SK-N-DZ (cell line): ENCODE measurements at regions not wholly inside any gene's neighbourhood (a gene's known extent, or its start where the extent isn't known, plus 50 kb on each side); places are given as distances from the start of the nearest gene placed in this dataset.

Source experiments
- DNase-seq: peaks from one replicate; pipeline ENCODE4 v3.0.0-alpha.2; 2015; ENCODE audit warnings: low spot score

DNA sequence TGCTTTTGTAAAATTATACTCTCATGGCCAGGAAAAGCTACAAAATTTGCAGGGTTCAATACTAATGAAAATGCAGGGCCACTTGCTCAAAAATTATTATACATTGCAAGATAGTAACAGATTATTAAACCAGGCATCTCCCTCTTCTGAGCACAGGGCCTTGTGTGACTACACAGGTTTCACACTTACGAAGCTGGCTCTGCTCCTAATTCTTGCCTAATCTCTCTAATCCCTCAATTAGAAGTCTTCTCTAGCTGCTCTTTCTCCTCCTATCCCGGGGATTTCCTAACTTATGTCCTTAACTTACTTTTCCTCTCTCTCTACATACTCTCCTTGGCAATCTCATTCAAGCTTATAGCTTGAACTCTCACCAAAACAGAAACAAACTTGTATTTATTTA, 168.3 kb downstream of the AREG start:
- no peak for DNase-seq

DNA sequence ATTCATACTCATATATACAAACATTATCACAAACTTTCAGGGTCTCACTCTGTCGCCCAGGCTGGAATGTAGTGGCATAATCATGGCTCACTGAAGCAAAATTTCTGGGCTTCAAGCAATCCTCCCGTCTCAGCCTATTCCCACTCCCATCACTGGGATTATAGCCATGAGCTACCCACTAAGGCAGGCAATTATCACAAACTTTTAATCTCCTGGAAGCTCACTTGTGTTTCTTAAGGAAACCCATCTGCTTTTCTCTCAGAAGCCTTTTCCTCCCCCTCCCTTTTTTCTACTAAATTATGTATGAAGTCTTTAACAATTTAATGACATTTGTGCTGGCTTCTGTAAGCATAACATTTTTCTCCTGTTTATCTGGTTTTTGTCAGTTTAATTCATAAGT, 170.5 kb downstream of the AREG start:
- DNase-seq, result no peak

DNA sequence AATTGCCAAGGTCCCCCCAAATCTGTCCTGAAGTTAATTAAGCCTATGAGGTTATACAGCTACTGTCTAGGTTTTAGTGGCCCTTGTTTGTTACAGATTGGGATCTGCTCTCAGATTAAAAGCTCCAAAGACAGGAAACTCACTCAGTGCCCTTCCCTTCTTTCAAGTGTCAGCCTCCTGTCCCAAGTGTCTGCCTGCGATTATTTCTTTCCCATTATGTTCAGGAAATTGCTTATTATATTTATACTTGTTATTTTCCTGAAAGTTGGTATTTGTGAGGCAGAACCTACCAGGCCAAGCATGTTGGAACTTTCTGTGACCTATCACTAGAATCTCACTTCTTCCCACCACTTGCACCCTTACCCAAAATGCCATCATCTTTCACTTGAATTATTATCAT, 173.2 kb downstream of the AREG start:
- no peak for DNase-seq

DNA sequence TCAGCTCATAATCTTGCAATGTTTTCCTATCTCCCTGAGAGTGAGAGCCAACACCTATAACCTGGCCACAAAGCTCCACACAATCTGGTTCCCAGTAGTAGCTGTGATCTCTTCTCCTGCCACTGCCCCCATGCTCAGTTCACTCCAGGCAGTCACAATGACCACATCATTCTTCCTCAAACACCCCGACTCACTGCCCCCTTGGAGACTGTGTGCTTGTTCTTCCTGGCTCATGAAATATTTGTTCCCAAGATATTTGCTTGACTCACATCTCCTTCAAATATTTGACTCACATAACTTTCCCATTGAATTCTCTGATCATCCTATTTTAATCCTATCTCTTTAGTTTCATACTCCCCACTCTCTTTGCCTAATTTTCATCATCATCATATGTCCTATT, 173.7 kb downstream of the AREG start:
- DNase-seq, result no peak

DNA sequence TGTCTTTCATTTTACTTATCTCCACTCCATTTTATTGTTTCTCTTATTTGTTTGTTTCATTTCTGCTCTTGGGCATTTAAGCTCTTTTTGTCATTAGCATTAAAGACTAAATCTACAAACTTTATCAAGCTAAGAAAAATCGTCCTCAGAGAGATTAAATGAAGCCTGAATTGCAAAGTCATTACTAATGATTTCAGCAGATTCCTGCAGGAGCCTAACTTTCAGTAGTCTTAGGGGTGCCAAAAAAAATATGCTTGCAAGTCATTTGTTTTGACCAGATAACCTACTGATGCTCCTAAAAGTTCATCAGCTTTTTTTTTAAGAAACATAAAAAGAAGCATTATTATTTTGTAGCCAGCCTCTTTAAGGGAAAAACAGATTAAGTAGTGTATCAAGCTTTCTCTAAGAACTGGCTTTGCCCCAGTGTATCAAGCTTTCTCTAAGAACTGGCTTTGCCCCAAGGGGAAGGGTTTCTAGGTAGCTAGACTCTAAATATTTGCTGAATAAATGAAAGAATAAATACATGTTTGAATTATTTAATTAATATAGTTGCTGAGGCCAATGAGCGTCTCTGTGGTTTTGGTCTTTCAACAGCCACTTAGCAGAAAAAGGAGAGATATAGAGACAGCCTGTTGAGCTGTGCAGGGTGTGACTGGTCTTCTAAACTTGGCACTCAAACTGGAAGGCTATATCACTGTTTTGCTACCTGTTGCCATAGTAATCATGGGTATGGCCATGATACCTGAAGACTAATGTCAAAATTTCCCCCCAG, 174.2 kb downstream of the BTC start:
- DNase-seq, result no peak

DNA sequence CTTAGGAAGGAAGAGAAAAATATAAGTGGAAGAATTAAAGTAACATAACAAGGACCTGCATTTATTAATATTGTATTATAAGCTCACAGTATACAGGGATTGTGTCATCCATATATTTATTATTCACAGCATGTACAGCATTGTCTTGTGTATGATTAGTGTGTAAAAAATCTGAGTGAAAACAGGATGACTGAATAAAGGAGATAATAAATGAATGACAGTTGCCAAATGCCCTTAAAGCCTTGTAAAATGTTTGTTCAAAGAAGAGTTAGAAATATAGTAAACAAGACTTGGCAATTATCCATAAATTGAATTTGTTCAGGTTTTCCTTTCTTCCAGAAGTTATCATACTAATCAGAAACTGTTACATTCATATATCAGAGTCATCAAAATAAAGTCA, 172.7 kb downstream of the BTC start:
- no peak for DNase-seq

DNA sequence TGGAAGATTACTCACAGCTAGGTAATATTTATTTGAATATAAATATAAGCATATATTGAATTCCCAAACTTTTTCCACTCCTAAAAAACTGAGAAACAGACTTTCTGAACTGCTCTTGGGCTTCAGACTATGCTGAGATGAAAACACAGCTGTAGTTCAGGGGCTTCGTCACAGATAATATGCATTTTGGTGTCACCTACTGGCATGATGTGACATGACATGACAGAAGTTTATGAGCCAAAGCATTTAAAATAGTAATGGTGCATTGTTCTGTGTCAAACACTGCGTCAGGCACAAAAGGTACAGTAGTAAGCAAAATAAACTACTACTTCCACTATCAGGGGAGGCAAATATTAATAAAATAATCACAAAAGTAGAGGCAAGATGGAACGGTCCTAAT, 171.3 kb downstream of the BTC start:
- DNase-seq, result peak; percentile 2

DNA sequence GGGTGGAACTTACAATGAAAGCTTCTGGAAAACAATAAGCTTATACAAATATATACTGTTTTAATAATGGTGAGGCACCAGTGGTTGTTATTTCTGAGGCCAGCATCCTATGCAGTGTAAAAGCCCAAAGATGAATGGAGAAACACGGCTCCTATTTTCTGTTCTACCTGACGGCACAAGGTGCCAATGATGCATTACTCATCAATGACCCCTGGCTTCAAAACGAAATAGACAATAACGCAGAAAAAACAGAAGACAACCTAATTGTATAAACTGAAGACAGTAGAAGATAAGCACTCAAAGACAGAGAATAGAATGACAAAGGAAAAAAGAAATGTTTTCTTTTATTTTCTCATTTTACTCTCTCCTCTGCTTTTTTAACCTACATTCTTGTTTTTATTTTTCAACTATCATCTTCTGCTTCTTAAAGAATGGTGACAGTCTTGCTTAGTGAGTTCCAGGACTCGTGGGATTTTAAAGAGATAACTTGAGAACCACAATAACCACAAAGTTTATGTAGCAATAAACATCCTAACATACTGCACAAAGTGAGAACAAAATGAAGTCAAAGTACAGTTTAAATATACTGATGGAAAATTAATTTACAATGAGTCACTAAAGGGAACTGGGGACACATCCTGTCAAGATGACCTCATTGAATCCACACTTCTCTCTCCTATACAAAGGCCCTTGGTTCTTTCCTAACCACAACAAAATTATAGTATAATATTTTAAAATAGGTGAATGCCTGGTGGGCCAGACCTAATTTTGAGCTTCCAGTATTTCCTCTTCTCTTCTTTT, 169.8 kb downstream of the BTC start:
- no peak for DNase-seq

DNA sequence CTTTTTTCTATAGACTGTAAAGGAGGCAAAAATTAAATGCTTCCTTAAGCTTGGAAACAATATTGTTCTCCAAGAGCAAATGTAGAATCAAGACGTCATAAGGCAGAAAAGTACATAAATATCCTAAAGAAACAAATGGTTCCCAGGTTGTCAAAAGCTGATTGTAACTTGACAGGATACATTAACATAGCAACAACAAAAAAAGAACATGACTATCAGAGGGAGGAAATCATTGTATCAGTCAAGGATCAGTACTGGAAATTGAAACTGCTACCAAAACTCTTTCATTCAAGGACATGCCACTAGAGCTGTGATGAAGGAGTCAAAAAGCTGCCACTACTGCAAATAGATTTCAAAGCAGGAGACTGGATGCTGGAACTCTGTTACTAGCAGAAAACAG, 168.3 kb downstream of the BTC start:
- DNase-seq, result no peak

DNA sequence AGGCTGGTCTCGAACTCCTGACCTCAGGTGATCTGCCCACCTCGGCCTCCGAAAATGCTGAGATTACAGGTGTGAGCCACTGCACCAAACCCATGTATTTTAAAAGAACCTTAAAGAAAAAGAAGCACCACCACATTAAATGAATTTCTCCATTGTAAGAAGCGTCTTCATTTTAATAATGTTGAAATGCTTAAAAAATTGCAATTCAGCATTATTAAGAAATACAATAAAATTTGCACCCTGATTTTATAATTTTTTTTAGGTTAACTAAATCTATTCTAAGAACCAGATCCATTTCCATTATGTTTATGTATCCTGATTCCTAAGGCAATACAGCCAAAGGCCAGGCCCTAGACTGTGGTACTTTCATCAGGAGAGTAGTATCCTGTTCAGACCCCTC, 167.2 kb downstream of the BTC start:
- no peak for DNase-seq

DNA sequence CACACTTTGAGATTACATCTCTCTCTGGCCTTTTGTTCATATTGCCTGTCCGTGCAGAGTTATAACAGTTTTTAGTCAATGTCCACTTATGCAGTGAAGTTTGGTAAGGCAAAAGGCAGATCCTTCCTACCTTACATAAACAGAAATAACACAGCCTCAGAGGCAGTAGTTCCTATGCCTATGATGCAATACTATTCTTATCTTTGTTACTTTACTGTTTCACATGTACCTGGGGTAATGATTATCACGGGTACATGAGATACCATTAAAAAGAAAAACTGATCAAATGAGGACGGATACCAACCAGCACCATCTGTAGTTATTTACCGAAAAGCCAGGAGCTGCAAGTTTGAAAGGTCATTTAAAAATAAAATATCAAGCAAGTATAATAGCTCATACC, 166.8 kb downstream of the BTC start:
- no peak for DNase-seq

DNA sequence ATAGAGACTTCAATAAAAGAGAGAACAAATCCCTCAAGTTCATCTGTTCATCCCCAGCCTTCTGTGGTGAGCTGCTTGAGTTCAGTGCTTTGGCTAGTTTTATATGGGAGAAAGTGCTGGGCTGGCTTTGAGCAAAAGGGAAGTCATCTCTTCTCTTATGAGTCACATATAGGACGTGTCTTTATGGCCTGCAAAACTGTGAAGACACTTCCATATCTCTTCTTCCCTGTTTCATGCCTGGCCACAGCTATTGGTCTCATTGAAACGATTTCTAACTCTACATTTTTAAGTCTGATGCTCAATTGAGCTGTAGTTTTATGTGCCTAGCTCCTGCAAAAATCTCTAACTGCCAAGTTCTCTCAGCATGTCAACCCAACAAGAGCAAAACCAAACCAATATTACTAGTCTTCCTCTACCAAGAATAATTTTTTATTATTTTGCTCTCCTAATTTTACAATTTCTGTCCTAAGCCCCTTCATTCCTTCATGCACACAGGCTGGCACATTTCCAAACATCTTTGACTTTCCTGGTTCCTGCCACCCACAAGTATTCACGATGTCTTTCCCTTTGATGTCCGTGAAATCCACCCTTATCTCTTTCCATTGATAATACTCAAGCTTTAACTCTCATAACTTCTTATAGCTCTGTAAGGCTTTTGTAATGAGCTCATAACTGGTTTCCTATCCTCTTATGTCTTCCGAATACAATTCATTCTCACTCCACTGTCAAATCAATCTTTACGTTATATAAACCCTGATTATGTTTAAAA, 165.3 kb downstream of the BTC start:
- no peak for DNase-seq

DNA sequence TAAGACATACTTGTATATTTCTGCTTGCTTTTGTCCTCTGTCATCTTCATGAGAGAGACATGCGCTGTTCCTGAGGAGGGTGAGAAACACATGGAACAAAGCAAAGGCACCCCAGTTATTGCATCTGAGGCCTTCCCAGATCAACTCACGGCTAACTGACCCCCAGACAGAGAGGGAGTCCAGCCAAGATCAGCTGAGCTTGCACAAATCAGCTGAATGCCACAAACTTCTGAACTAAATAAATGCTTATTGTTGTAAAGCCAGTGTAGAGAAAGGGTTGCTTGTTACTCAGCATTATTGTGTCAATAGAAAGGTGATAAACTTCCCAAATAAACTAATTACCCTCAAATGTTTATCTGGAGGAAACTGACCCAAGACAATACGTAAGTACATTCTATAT, 163.8 kb downstream of the BTC start:
- DNase-seq, result no peak

DNA sequence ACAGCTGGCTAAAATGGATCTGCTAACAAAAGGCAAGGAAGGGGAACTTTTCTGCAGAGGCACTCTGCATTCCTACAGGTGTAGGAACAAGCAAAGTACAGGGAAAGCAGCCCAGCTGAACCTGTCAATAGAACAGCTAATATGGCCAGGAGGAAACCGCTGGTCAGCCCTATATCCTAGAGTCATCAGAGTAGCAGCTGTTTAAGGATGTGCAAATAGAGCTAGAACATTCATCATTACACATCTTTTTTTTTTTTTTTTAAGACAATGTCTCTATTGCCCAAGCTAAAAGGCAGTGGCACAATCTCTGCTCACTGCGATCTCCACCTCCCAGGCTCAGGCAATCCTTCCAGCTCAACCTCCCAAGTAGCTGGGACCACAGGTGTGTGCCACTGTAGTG, 163.0 kb downstream of the BTC start:
- DNase-seq, result no peak

DNA sequence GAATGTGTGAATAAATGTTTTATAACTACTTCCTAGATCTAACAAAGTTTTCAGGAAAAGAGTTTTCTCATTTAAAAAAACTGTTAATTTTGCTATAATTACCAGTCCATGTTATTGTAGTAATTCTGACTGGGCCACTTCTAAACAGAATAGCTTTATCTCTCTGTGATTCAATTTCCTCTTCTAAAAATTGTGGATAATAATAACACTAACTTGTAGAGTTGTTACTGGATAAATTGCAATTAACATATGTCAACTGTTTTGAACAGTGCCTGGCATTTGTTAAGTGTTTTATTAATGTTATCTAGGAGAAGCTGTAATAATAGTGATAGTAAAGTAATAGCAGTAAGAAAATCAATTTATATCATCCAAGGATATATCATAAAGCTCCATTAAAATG, 162.3 kb downstream of the BTC start:
- DNase-seq, result no peak

DNA sequence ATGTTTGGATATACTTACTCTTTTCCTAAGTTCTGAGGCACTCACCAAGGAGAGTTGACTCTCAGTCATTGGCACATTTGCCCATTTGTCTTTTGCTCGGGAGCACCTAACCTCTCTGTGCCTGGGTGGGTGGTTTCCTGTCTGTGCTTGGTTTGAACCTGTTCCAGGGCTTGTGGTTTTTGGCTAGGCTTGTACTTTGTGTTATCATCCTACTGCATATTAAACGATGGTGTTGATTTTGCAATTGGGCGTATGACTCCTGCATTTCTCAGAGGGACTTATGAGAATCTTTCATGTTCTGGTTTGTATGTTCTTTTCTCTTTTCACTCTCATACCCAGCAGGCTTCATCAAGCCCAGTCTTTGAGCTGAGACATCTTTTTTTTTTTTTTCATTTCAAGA, 161.7 kb downstream of the BTC start:
- DNase-seq, result no peak

DNA sequence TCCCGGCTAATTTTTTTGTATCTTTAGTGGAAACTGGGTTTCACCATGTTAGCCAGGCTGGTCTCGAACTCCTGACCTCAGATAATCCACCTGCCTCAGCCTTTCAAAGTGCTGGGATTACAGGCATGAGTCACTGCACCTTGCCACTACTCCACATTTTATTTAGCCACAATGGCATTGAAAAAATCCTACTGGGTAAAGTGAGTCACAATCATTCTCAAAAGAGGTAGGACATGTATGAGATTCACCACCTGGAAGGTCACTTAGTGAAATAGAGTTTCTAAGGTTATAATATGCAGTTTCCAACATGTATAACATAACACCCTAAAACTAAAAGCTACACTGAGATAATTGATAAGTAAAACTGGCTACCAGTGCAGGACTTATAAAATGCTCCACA, 159.2 kb downstream of the BTC start:
- no peak for DNase-seq

DNA sequence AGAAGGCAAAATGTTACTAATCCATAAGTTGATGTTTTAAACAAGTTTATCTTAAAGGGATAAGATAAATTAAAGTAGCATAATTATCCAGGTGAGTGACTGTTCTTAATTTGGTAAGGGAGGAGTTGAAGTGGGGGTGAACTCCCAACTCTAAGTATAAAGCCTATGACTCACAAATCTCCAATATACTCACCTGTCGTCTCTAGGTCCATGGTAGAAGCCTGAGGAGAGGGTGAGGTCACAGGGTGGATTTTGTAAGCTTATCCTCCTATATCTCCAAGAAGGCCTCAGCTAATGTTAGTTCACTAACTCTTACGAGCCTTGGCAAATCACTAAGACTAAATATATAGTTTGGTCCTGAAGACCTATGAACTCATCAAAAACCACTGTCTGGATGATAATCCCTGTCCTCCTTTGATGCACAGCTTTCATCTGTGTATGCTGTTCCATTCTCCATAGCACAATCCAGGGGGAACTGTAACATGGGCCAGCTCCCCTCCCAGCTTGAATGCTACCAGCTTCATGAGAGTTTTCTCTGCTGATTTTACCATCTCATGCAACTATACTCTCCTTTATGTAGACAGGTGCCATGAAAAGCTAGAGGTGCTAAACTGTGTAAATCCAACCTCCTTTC, 158.7 kb downstream of the BTC start:
- no peak for DNase-seq

DNA sequence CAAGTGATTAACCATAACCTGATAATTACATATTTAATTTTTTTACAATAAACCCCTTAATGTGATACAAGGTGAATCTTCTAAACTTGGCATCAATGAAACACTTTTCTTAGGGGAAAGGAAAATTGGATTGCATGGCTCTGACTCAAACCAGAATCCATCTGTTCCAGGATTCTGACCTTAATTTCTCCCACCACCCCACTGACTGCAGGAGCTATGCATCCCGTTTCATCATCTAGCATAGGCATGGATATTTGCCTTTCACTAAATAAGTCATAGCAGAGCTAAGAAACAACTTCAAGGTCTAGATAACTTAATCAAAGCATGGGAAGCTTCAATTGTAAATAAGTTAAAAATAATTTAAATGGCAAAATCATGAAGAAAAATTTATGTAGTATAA, 156.3 kb downstream of the BTC start:
- DNase-seq, result no peak

DNA sequence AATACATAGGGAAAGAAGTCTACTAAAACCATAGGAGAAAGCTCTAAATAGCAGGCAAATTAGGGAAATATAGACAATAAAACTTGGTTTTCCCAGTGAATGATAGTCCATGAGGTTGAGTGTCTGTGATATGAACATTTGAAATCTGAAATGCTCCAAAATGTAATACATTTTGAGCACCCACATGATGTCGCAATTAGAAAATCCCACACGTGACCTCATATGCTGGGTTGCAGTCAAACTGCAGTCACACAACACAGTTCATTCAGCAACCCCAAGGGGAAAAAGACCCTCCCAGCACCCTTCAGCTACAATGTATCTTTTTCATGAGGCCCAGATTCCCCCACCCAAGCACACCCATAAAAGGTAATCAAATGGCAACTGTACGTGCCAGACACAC, 155.6 kb downstream of the BTC start:
- DNase-seq, result no peak

DNA sequence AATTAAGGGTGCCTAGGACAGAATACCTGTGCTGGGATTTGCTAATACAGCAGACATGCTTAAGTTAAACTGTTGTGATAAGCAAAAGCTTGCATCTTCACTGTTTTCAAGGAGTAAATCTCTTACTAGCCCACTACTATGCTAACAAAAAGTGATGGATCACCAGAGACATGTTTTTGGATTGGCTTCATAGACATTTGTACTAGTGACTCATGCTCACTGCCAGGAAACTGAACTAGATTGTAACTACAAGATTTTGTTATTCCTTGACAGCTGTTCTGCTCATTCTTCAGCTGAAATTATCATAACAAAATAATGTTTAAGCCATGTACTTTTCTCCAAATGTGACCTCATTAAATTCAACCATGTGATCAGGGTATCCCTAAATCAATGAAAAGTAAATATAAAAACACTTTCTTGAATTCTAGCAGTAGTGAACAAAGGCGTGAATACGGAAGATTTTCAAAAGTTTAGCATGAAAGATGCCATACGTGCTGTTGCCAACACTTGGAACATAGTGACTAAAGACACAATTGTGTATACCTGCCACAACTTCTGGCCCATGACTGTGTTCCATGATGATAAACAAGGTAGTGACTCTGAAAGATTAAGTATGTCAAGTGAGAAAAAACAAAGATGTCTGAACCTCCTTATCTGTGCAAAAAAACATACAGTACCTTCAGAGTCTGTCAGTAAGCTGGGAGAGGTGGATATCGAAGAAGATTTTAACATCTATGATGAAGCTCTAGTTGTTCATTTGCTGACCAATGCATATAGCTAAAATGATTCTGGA, 154.0 kb downstream of the BTC start:
- no peak for DNase-seq
